ELR (cell line): ENCODE measurements at regions not wholly inside any gene's neighbourhood (a gene's known extent, or its start where the extent isn't known, plus 50 kb on each side); places are given as distances from the start of the nearest gene placed in this dataset.

ENCODE experiments used
- DNase-seq: peaks from one replicate; pipeline ENCODE4 v3.0.0-alpha.2; 2015; ENCODE audit warnings: low read depth

GRCh38 chr1:173422456-173422976, 54.6 kb upstream of the PRDX6 start:
- no peak for DNase-seq

- no peak for DNase-seq
Measured at GRCh38 chr1:173423291-173423690, 53.8 kb upstream of the PRDX6 start.

GRCh38 chr1:173424143-173424542, 53.0 kb upstream of the PRDX6 start:
- no peak for DNase-seq

GRCh38 chr1:173424782-173425407, 52.2 kb upstream of the PRDX6 start:
- DNase-seq: peak; percentile 59

GRCh38 chr1:173426057-173426456, 51.1 kb upstream of the PRDX6 start:
- peak; percentile 40 for DNase-seq

- DNase-seq: no peak
Measured at GRCh38 chr1:173427146-173428054, 49.7 kb upstream of the PRDX6 start.
